Stimulated activated naive CD8-positive, alpha-beta T cell treated with anti-CD3 and anti-CD28 coated beads, Interleukin-15, Interleukin-2, amounts not matched to agents 100 U/mL and 50 U/mL, for 24 hours (primary cell): ENCODE measurements at regions not wholly inside any gene's neighbourhood (a gene's known extent, or its start where the extent isn't known, plus 50 kb on each side); places are given as distances from the start of the nearest gene placed in this dataset.
"Not testable (repeated sequence)": the region's sequence is repeated elsewhere in the genome, so short reads cannot be mapped to it uniquely, and the experiment has no call there.

ENCODE experiments used
- ATAC-seq: fragments of 150-1000 bp; cut with Tn5 transposase; one replicate; pipeline ENCODE4 v1.10.0; 2021
- DNase-seq: peaks from one replicate; pipeline ENCODE4 v3.0.0; 2021

DNA sequence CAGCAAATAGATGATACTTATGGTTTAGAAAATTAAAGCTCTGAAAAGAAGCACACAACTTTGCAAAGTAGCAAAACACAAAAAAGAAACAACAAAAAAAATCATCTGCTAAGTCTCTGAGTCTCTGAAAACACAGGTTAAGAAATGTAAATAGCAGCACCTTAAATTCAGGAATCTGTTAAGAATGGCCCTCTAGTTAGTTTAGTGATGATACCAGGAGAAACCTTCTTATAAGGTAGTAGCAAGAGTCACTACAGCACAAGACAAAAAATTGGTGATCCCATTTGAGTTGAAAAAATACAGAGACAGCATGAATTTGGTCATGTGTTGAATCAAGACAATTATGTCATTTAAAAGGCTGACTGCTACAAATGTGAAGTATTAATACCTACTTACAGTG is 308.2 kb upstream of the ADGRL3 start:
- DNase-seq (no peak), ATAC-seq (no peak)

DNA sequence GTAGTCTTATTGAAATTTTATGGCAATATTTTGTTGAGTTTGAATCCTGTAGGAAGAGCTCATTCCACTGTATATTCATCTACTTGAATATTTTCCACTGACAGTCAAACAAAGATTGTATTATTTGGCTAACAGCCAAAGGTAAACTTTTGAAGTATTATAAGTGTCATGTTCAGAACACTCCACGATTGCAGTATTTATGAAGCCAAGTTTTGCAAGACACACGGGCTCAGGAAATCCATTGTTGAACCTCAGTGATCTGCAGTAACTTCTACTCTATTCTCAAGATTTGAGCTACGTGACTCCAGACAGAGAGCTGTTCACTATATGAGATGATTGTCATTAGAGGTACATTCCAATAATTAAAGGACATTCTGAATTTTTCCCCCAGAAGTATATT is 302.7 kb upstream of the ADGRL3 start:
- ATAC-seq, result no peak
- no peak for DNase-seq

- ATAC-seq (no peak), DNase-seq (no peak)
These were observed 295.0 kb upstream of the ADGRL3 start for GRCh38 chr4:60905162-60905561.

DNA sequence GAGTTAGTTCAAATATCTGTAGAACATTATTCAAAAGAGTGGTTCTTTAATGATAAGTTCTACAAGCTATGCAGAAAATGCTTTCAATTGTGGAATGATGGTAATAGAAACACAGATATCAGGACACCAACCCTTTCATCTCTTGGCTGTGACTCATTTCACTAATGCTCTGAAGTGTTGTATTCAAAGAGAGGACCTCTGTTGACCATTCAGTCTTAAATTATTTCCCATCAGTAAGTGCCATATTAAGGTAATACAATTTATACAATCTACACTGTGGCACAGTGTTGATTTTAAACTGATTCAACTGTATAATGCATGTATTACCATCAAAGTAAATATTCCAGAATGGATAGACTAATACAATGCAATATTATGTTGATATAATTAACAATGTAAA is 289.0 kb upstream of the ADGRL3 start:
- ATAC-seq (no peak), DNase-seq (no peak)

DNA sequence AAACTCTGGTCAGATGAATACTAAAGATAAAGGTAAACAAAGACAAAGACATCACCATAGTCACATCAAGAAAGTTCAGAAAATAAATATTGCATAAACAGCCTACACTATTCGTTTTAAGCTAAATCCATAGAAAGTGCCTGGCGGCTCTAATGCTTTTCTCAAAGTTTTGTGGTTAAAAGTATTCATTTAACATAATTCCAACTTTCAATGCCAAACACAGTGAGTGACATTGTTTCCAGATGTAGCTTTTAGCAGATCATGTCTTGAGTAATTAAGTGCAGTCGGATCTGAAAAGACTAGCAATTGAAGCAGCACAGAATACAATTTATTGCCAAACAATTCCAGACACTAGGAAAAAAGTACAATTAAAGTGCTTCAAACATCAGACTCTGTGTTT is 287.1 kb upstream of the ADGRL3 start:
- ATAC-seq (no peak), DNase-seq (no peak)

GRCh38 chr4:60913671-60914070 is 286.5 kb upstream of the ADGRL3 start:
- ATAC-seq, result no peak
- no peak for DNase-seq

- ATAC-seq, result not testable (repeated sequence)
These were observed 278.4 kb upstream of the ADGRL3 start for GRCh38 chr4:60921735-60922134.

DNA sequence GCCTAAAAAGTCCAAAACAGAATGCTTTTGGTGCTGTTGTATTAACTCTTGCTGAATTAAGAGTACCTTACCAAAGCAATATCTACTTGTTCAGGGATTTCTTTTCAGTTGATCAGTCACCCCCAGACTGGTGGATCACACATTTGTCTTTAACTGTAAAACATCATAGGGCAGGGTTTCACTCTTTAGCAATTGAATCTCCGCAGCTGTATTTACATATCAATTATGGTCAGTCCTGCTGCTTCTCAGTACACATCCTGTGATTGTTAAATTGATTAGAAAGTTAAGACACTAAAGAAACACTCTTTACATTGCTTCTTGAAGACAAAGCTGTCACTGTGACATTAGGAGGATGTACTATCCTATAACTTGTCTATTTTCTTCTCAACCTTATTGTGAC is 277.1 kb upstream of the ADGRL3 start:
- no peak for ATAC-seq
- no peak for DNase-seq

More at GRCh38 chr4:60921735-60922134, 278.4 kb upstream of the ADGRL3 start:
- DNase-seq, result not testable (repeated sequence)

DNA sequence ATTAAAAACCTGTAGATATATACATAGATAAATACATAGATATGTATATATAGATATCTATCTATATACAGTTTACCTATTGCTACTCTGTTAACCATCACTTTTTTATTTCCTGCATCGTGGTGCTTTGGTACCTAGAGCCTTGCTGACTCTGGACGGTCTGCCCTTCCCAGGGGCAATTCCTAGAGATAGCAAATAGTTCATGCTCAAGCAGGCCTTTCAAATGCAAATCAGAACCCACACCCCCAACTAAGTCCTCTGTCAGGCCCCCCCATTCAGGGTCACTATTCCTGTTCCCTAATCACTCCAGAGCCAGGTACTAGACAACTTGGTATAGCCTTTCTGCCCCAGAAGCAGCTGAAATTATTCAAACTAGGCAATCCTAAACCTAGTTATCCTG is 273.5 kb upstream of the ADGRL3 start:
- DNase-seq, result no peak
- no peak for ATAC-seq

- no peak for DNase-seq
- ATAC-seq, result no peak
These were observed 269.3 kb upstream of the ADGRL3 start for GRCh38 chr4:60930866-60931265.

GRCh38 chr4:60934566-60935295 is 265.4 kb upstream of the ADGRL3 start:
- DNase-seq, result no peak
- ATAC-seq, result no peak

DNA sequence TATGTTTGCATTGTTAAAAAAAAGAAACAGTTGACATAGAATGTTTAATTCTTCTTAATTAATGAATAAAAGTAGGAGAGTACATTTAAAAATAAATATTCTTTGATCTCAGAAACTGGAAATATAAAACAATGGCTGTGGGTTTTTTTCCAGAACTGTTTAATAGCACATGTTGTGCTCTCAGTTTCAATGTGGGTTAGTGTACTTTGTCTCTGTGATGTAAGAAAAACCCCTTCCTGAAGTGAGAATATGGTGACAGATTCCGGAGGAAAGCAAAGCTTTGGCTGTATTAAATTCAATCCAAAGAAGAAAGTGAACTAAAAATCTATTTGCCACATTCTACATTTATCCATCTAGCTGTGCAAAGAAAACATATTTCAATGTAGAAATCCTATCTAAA is 261.9 kb upstream of the ADGRL3 start:
- DNase-seq (no peak), ATAC-seq (no peak)

DNA sequence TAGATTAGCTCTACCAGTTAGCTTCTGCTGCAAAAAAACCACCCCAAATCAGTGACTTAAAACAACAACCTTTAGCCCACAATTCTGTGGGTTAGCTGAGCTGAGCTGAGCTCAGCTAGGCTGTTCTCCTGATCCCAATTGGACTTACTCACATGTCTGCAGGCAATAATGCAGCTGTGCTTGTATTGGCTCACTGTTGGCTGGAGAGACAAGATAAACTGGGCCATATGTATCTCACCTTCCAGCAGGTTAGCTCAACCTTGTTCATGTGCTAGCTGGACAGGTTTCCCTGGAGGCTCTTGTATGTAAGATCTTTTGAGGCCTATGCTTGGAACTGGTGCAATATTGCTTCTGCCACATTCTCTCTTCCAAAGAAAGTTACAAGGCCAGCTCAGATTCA is 261.5 kb upstream of the ADGRL3 start:
- no peak for DNase-seq
- ATAC-seq, result no peak

DNA sequence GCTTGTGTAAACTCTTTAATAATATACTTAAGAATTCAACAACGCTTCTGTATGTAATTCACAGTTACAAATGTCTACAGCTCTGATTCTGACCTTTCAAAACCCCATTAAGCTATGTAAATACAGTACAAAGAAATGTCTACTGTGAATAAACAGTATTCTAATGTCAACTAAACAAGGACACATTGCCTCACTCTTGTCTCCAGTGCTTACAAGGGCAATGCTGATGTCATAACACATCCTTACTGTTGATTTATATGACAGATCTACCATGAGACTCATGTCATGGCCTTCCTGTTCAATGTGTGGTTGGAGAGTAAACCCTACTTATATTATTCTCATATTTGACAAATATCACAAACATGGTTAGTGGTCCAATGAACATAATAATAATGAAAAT is 256.1 kb upstream of the ADGRL3 start:
- DNase-seq (no peak), ATAC-seq (no peak)

GRCh38 chr4:60945641-60946040 is 254.5 kb upstream of the ADGRL3 start:
- ATAC-seq (no peak), DNase-seq (no peak)

GRCh38 chr4:60948008-60948407 is 252.1 kb upstream of the ADGRL3 start:
- ATAC-seq (no peak), DNase-seq (no peak)

GRCh38 chr4:60952921-60953320 is 247.2 kb upstream of the ADGRL3 start:
- no peak for DNase-seq
- ATAC-seq, result no peak

DNA sequence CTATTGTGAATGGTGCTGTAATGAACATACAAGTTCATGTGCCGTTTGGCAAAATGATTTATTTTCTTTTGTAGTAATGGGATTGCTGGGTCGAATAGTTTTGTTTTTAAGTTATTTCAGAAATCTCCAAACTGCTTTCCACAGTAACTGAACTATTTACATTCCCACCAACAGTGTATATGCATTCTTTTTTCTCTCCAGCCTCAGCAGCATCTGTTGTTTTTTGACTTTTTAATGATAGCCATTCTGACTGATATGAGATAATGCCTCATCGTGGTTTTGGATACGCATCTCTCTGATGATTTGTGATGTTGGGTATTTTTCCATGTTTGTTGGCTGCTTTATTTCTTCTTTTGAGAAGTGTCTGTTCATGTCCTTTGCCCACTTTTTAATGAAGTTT is 246.3 kb upstream of the ADGRL3 start:
- ATAC-seq, result no peak
- no peak for DNase-seq

DNA sequence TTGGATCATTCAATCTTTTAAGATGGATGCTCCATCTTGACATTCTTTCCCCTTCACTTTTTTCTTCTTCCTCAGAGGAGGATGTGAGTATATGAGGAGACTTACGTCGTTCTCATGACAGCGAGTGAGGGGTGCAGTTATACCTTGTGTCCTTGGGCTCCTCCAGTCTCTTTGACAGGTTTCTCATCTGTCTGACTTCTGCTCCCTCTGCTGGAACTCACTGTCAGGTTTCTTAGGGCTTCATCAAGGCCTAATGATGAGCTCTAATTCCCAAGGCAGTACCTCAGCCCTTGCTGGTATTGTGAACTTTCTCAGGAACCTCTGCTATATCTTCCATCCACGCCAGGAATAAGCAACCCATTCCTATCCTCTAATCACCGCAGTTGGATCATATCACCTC is 237.8 kb upstream of the ADGRL3 start:
- DNase-seq (no peak), ATAC-seq (no peak)

DNA sequence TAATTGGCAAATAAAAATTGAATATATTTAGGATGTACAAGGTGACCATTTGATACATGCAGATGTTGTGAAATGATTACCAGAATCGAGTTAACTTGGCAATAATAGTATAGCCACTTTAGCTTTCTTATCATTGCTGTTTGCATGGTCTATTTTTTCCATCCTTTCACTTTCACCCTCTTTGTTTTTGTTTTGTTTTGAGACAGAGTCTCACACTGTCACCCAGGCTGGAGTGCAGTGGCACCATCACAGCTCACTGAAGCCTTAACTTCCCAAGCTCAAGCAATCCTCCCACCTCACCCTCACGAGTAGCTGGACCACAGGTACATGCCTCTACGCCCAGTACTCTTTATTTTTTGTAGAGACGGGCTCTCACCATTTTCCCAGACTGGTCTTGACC is 218.6 kb upstream of the ADGRL3 start:
- no peak for ATAC-seq
- DNase-seq, result no peak

DNA sequence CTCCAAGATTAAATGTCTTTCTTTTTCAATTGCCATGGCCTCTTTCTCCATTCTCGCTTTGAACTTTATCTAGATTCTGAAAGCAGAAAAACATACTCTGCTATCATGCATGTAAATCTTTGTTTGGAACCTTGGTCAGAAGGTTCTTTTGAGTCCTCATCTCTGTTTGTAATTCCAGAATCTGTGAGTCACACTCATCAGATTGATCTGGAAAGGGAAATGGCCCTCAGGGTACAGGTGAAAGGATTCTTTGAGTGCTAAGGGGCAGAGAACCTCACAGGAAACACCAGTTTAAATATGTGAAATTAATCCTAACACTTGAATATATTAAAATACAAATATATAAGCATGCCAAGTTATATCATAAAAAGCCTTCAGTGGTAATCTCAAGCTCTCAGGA is 211.0 kb upstream of the ADGRL3 start:
- DNase-seq (no peak), ATAC-seq (no peak)

- ATAC-seq, result no peak
- DNase-seq, result no peak
These were observed 208.1 kb upstream of the ADGRL3 start for GRCh38 chr4:60992037-60992436.

GRCh38 chr4:61003301-61003700 is 196.8 kb upstream of the ADGRL3 start:
- DNase-seq (no peak), ATAC-seq (no peak)

GRCh38 chr4:61004651-61005170 is 195.4 kb upstream of the ADGRL3 start:
- DNase-seq (no peak), ATAC-seq (no peak)

- DNase-seq, result no peak
- ATAC-seq, result no peak
These were observed 189.1 kb upstream of the ADGRL3 start for GRCh38 chr4:61011051-61011450.
